ENCODE measurements at regions not wholly inside any gene's neighbourhood (a gene's known extent, or its start where the extent isn't known, plus 50 kb on each side); places are given as distances from the start of the nearest gene placed in this dataset.
"Not testable (repeated sequence)": the region's sequence is repeated elsewhere in the genome, so short reads cannot be mapped to it uniquely, and the experiment has no call there.

GRCh38 chr2:8144785-8145184 lies 537.1 kb upstream of the ID2 start:
- Histone ChIP-seq H3K9ac (ENCODE audit: insufficient read length, low read depth) (no peak overlapping the region), H3K4me1 (ENCODE audit: insufficient read depth, insufficient read length) (no peaks in the 10 kb centered on the region), H3K9me3 (ENCODE audit: insufficient read depth, low read length) (no peaks in the 10 kb centered on the region), H3K27me3 (ENCODE audit: insufficient read depth, insufficient read length) (no peaks in the 10 kb centered on the region), H3K36me3 (ENCODE audit: insufficient read depth, insufficient read length, low read length) (no peaks in the 10 kb centered on the region), H3K4me3 (ENCODE audit: insufficient read length, low read depth) (no peak overlapping the region)
- DNase-seq (ENCODE audit: low read depth, low spot score): no peak
- no peak for TF ChIP-seq SUZ12 (IDR thresholded peaks at IDR 0.05; ENCODE audit: extremely low read depth, insufficient read depth, insufficient read length)

- not testable (repeated sequence) for H3K9ac ChIP-seq (ENCODE audit: insufficient read length, low read depth); H3K27me3 ChIP-seq (ENCODE audit: insufficient read depth, insufficient read length); H3K36me3 ChIP-seq (ENCODE audit: insufficient read depth, insufficient read length, low read length); H3K4me3 ChIP-seq (ENCODE audit: insufficient read length, low read depth); DNase-seq (ENCODE audit: low read depth, low spot score); H3K9me3 ChIP-seq (ENCODE audit: insufficient read depth, low read length); H3K4me1 ChIP-seq (ENCODE audit: insufficient read depth, insufficient read length)
These were observed 536.5 kb upstream of the ID2 start for GRCh38 chr2:8145375-8145774.

- H3K4me3 ChIP-seq (ENCODE audit: insufficient read length, low read depth): no peak overlapping the region
- no peaks in the 10 kb centered on the region for H3K9me3 ChIP-seq (ENCODE audit: insufficient read depth, low read length)
- no peaks in the 10 kb centered on the region for H3K4me1 ChIP-seq (ENCODE audit: insufficient read depth, insufficient read length)
- TF ChIP-seq SUZ12 (IDR thresholded peaks at IDR 0.05; ENCODE audit: extremely low read depth, insufficient read depth, insufficient read length): no peak
- no peak for TF ChIP-seq ZNF274 (IDR thresholded peaks at IDR 0.05; ENCODE audit: low read depth, low read length)
- TF ChIP-seq YY1 (IDR thresholded peaks at IDR 0.05; ENCODE audit: insufficient read depth, insufficient read length): no peak
- no peak overlapping the region for H3K9ac ChIP-seq (ENCODE audit: insufficient read length, low read depth)
- no peak for DNase-seq (ENCODE audit: low read depth, low spot score)
- no peaks in the 10 kb centered on the region for H3K27me3 ChIP-seq (ENCODE audit: insufficient read depth, insufficient read length)
- H3K36me3 ChIP-seq (ENCODE audit: insufficient read depth, insufficient read length, low read length): no peaks in the 10 kb centered on the region
These were observed 535.5 kb upstream of the ID2 start for GRCh38 chr2:8146132-8147005.

GRCh38 chr2:8148260-8149006 lies 533.4 kb upstream of the ID2 start:
- no peak overlapping the region for H3K9ac ChIP-seq (ENCODE audit: insufficient read length, low read depth)
- H3K9me3 ChIP-seq (ENCODE audit: insufficient read depth, low read length): no peaks in the 10 kb centered on the region
- TF ChIP-seq ZNF274 (IDR thresholded peaks at IDR 0.05; ENCODE audit: low read depth, low read length) (no peak), YY1 (IDR thresholded peaks at IDR 0.05; ENCODE audit: insufficient read depth, insufficient read length) (no peak), SUZ12 (IDR thresholded peaks at IDR 0.05; ENCODE audit: extremely low read depth, insufficient read depth, insufficient read length) (no peak)
- H3K27me3 ChIP-seq (ENCODE audit: insufficient read depth, insufficient read length): no peaks in the 10 kb centered on the region
- no peak overlapping the region for H3K4me3 ChIP-seq (ENCODE audit: insufficient read length, low read depth)
- no peak for DNase-seq (ENCODE audit: low read depth, low spot score)
- no peaks in the 10 kb centered on the region for H3K4me1 ChIP-seq (ENCODE audit: insufficient read depth, insufficient read length)
- no peaks in the 10 kb centered on the region for H3K36me3 ChIP-seq (ENCODE audit: insufficient read depth, insufficient read length, low read length)

- Histone ChIP-seq H3K9me3 (ENCODE audit: insufficient read depth, low read length) (no peaks in the 10 kb centered on the region), H3K4me1 (ENCODE audit: insufficient read depth, insufficient read length) (no peaks in the 10 kb centered on the region), H3K9ac (ENCODE audit: insufficient read length, low read depth) (no peak overlapping the region), H3K36me3 (ENCODE audit: insufficient read depth, insufficient read length, low read length) (no peaks in the 10 kb centered on the region), H3K4me3 (ENCODE audit: insufficient read length, low read depth) (no peak overlapping the region), H3K27me3 (ENCODE audit: insufficient read depth, insufficient read length) (no peaks in the 10 kb centered on the region)
- DNase-seq (ENCODE audit: low read depth, low spot score): no peak
- TF ChIP-seq YY1 (IDR thresholded peaks at IDR 0.05; ENCODE audit: insufficient read depth, insufficient read length) (no peak), SUZ12 (IDR thresholded peaks at IDR 0.05; ENCODE audit: extremely low read depth, insufficient read depth, insufficient read length) (no peak), ZNF274 (IDR thresholded peaks at IDR 0.05; ENCODE audit: low read depth, low read length) (no peak)
These were observed 532.9 kb upstream of the ID2 start for GRCh38 chr2:8149007-8149405.

GRCh38 chr2:8149985-8150539 lies 531.8 kb upstream of the ID2 start:
- H3K4me1 ChIP-seq (ENCODE audit: insufficient read depth, insufficient read length): no peaks in the 10 kb centered on the region
- no peak overlapping the region for H3K4me3 ChIP-seq (ENCODE audit: insufficient read length, low read depth)
- DNase-seq (ENCODE audit: low read depth, low spot score): no peak
- H3K36me3 ChIP-seq (ENCODE audit: insufficient read depth, insufficient read length, low read length): no peaks in the 10 kb centered on the region
- TF ChIP-seq SUZ12 (IDR thresholded peaks at IDR 0.05; ENCODE audit: extremely low read depth, insufficient read depth, insufficient read length) (no peak), ZNF274 (IDR thresholded peaks at IDR 0.05; ENCODE audit: low read depth, low read length) (no peak), YY1 (IDR thresholded peaks at IDR 0.05; ENCODE audit: insufficient read depth, insufficient read length) (no peak)
- no peaks in the 10 kb centered on the region for H3K9me3 ChIP-seq (ENCODE audit: insufficient read depth, low read length)
- no peaks in the 10 kb centered on the region for H3K27me3 ChIP-seq (ENCODE audit: insufficient read depth, insufficient read length)
- no peak overlapping the region for H3K9ac ChIP-seq (ENCODE audit: insufficient read length, low read depth)

- Histone ChIP-seq H3K9ac (ENCODE audit: insufficient read length, low read depth) (no peak overlapping the region), H3K9me3 (ENCODE audit: insufficient read depth, low read length) (no peaks in the 10 kb centered on the region), H3K4me1 (ENCODE audit: insufficient read depth, insufficient read length) (no peaks in the 10 kb centered on the region), H3K36me3 (ENCODE audit: insufficient read depth, insufficient read length, low read length) (no peaks in the 10 kb centered on the region), H3K27me3 (ENCODE audit: insufficient read depth, insufficient read length) (no peaks in the 10 kb centered on the region), H3K4me3 (ENCODE audit: insufficient read length, low read depth) (no peak overlapping the region)
- DNase-seq (ENCODE audit: low read depth, low spot score): no peak
- TF ChIP-seq YY1 (IDR thresholded peaks at IDR 0.05; ENCODE audit: insufficient read depth, insufficient read length) (no peak), SUZ12 (IDR thresholded peaks at IDR 0.05; ENCODE audit: extremely low read depth, insufficient read depth, insufficient read length) (no peak), ZNF274 (IDR thresholded peaks at IDR 0.05; ENCODE audit: low read depth, low read length) (no peak)
These were observed 530.0 kb upstream of the ID2 start for GRCh38 chr2:8151888-8152287.

Data from NT2/D1 (cell line).